ENCODE measurements at regions not wholly inside any gene's neighbourhood (a gene's known extent, or its start where the extent isn't known, plus 50 kb on each side); places are given as distances from the start of the nearest gene placed in this dataset.

- ATAC-seq (ENCODE audit: low read depth) (no peak), DNase-seq (ENCODE audit: low spot score) (no peak)
- no peaks in the 10 kb centered on the region for H3K9me3 ChIP-seq (ENCODE audit: severe bottlenecking)
These were observed 653.5 kb upstream of the LRRTM4 start for GRCh38 chr2:78175645-78176044.

DNA sequence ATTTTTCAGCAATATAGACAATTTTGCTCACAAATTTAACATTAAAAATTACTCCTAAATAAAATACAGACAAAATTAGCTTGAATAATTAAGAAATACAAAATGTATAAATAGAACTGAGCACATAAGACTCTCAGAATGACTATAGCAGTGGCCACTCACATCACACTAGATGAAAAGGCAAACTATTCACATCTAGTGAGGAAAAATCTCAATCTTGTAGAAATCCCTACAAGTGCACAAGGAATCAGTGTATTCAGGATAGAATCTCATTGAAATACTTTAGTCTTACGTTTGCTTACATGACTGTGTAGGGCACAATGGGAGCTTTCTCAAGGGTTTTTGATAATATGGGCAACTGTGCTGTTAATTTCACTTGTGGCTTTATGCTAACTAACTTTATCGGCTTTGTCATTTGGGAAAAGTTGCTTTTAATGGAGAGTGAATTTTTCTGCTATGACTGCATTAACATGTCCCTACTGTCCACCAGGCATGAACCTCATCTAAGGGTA lies 678.9 kb upstream of the LRRTM4 start:
- H3K27me3 ChIP-seq (ENCODE audit: insufficient read depth, poor library complexity, severe bottlenecking), result no peaks in the 10 kb centered on the region
- DNase-seq (ENCODE audit: low spot score) (no peak), ATAC-seq (ENCODE audit: low read depth) (no peak)

More at GRCh38 chr2:78175645-78176044, 653.5 kb upstream of the LRRTM4 start:
- Histone ChIP-seq H3K4me3 (ENCODE audit: severe bottlenecking) (no peak overlapping the region), H3K36me3 (ENCODE audit: low read depth) (no peaks in the 10 kb centered on the region), H3K27me3 (ENCODE audit: insufficient read depth, poor library complexity, severe bottlenecking) (no peaks in the 10 kb centered on the region), H3K4me1 (ENCODE audit: insufficient read depth, poor library complexity, severe bottlenecking) (no peaks in the 10 kb centered on the region), H3K27ac (ENCODE audit: poor library complexity, severe bottlenecking) (no peak overlapping the region)
- TF ChIP-seq CTCF (IDR thresholded peaks at IDR 0.05; ENCODE audit: poor library complexity, severe bottlenecking), result no peak

DNA sequence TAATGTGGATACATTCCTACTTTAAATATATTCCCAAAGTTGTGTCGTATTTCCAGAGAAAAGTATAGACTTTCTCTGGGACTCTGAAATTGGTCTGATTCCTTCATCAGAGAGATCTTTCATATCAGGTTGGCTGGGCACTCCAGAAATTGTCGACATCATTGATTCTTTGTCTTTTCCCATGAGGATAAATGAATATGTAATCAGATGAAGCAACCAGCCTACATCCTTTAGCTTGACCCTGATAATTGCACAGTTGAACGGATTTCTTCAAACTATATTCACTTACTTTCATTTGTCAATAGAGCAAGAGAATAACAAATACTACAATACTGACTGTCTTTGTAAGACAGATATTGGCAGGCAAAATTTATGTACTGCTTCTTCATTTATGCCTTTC lies 680.2 kb upstream of the LRRTM4 start:
- no peak for TF ChIP-seq CTCF (IDR thresholded peaks at IDR 0.05; ENCODE audit: poor library complexity, severe bottlenecking)
- Histone ChIP-seq H3K4me1 (ENCODE audit: insufficient read depth, poor library complexity, severe bottlenecking) (no peaks in the 10 kb centered on the region), H3K27me3 (ENCODE audit: insufficient read depth, poor library complexity, severe bottlenecking) (no peaks in the 10 kb centered on the region), H3K9me3 (ENCODE audit: severe bottlenecking) (no peaks in the 10 kb centered on the region), H3K4me3 (ENCODE audit: severe bottlenecking) (no peak overlapping the region), H3K27ac (ENCODE audit: poor library complexity, severe bottlenecking) (no peak overlapping the region), H3K36me3 (ENCODE audit: low read depth) (no peaks in the 10 kb centered on the region)
- DNase-seq (ENCODE audit: low spot score), result no peak
- no peak for ATAC-seq (ENCODE audit: low read depth)

More for the DNA sequence above, 678.9 kb upstream of the LRRTM4 start:
- no peak for TF ChIP-seq CTCF (IDR thresholded peaks at IDR 0.05; ENCODE audit: poor library complexity, severe bottlenecking)
- H3K9me3 ChIP-seq (ENCODE audit: severe bottlenecking), result no peaks in the 10 kb centered on the region
- no peak overlapping the region for H3K27ac ChIP-seq (ENCODE audit: poor library complexity, severe bottlenecking)
- H3K4me3 ChIP-seq (ENCODE audit: severe bottlenecking), result no peak overlapping the region
- no peaks in the 10 kb centered on the region for H3K4me1 ChIP-seq (ENCODE audit: insufficient read depth, poor library complexity, severe bottlenecking)
- H3K36me3 ChIP-seq (ENCODE audit: low read depth), result no peaks in the 10 kb centered on the region

- H3K4me1 ChIP-seq (ENCODE audit: insufficient read depth, poor library complexity, severe bottlenecking), result no peaks in the 10 kb centered on the region
- no peaks in the 10 kb centered on the region for H3K36me3 ChIP-seq (ENCODE audit: low read depth)
- no peak for TF ChIP-seq CTCF (IDR thresholded peaks at IDR 0.05; ENCODE audit: poor library complexity, severe bottlenecking)
- H3K27me3 ChIP-seq (ENCODE audit: insufficient read depth, poor library complexity, severe bottlenecking), result no peaks in the 10 kb centered on the region
- no peak for DNase-seq (ENCODE audit: low spot score)
- H3K27ac ChIP-seq (ENCODE audit: poor library complexity, severe bottlenecking), result no peak overlapping the region
- ATAC-seq (ENCODE audit: low read depth), result no peak; the same call in 2 of the 3 replicates
- no peak overlapping the region for H3K4me3 ChIP-seq (ENCODE audit: severe bottlenecking)
- no peaks in the 10 kb centered on the region for H3K9me3 ChIP-seq (ENCODE audit: severe bottlenecking)
These were observed 681.0 kb upstream of the LRRTM4 start for GRCh38 chr2:78202986-78203670.

- Histone ChIP-seq H3K27ac (ENCODE audit: poor library complexity, severe bottlenecking) (no peak overlapping the region), H3K4me1 (ENCODE audit: insufficient read depth, poor library complexity, severe bottlenecking) (no peaks in the 10 kb centered on the region), H3K27me3 (ENCODE audit: insufficient read depth, poor library complexity, severe bottlenecking) (no peaks in the 10 kb centered on the region), H3K9me3 (ENCODE audit: severe bottlenecking) (no peaks in the 10 kb centered on the region), H3K4me3 (ENCODE audit: severe bottlenecking) (no peak overlapping the region), H3K36me3 (ENCODE audit: low read depth) (no peaks in the 10 kb centered on the region)
- no peak for ATAC-seq (ENCODE audit: low read depth)
- no peak for DNase-seq (ENCODE audit: low spot score)
- no peak for TF ChIP-seq CTCF (IDR thresholded peaks at IDR 0.05; ENCODE audit: poor library complexity, severe bottlenecking)
These were observed 695.9 kb upstream of the LRRTM4 start for GRCh38 chr2:78218066-78218465.
